Activated gamma-delta T cell treated with Interleukin-2 at 50 U/mL for 16 hours (primary cell): ENCODE measurements at regions not wholly inside any gene's neighbourhood (a gene's known extent, or its start where the extent isn't known, plus 50 kb on each side); places are given as distances from the start of the nearest gene placed in this dataset.
"Not testable (repeated sequence)": the region's sequence is repeated elsewhere in the genome, so short reads cannot be mapped to it uniquely, and the experiment has no call there.

Experiments
- DNase-seq: peaks from one replicate; pipeline ENCODE4 v3.0.0-alpha.2; 2020

DNA sequence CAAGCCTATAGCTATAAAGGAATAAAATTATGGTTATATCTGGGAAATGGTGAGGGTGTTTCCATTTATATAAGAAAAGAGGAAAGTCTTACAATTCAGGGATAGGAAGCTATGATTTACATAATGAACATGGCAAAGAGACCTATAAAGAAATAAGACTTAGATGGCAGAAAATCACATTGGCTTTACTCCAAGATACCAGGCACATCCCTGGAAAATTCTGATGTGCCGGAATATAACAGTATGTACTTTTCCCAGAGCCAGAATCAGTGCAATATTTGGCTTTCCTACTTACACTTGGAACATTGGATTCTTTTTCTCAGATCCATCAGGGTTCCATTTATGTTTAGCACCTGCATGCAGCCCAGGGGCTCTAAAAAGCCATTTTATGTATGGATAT lies 357.8 kb downstream of the CETN3 start:
- DNase-seq = no peak

DNA sequence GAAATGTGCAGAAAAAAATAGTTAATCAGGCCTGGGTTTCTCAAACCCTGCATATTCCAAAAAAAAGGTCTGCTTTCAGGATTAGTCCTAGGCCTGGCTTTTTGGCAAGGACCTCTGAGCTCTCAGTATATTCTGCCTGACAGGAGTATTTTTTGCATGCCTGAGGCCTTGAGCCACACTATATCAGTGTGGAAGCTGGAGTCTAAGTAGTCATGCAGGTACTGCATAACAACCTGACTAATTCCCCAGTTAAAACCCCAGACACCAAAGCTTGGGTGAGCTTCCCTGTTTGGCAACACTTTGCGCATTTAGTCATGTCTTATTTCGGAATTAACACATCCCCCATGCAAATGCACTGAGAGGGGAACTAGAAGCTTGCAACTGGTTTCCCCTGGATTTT lies 359.5 kb downstream of the CETN3 start:
- DNase-seq = no peak

DNA sequence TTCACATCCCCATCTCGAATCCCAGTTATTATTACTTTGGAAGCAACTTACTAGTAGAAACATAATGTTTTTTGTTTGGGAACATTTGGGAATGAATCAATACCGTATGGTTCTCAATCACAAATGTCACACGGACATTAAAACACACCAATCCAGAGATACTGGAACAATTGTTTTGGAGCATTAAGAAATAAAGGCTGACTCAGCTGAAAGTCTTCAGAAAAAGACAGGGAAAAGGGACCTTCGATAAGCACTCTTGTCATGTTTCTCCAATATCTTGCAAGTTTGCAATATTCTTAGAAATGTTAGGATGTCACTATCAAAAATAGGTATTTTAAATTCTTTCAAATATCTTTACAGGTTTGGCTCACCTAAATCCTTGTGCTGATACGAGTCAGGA lies 362.4 kb downstream of the CETN3 start:
- DNase-seq = no peak

DNA sequence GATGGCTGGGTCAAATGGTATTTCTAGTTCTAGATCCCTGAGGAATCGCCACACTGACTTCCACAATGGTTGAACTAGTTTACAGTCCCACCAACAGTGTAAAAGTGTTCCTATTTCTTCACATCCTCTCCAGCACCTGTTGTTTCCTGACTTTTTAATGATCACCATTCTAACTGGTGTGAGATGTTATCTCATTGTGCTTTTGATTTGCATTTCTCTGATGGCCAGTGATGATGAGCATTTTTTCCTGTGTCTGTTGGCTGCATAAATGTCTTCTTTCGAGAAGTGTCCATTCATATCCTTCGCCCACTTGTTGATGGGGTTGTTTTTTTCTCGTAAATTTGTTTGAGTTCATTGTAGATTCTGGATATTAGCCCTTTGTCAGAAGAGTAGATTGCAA lies 369.5 kb downstream of the CETN3 start:
- DNase-seq = not testable (repeated sequence)

DNA sequence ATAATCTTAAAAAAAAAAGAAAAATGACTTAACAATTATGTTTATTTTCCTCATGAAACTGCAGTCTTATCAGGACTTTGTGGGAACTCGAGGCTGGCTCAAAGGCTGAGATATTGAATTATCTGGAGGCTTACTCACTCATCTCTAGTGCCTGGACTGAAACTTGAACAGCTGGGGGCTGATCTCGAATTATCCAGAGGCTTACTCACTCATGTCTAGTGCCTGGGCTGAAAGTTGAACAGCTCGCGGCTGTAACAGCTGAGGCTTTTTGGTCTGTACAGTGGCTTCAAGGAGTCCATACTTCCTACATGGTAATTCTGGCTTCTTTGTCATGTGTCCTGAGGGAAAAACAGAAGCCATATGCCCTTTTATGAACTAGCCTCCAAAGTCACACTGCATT lies 371.9 kb downstream of the CETN3 start:
- no peak for DNase-seq

DNA sequence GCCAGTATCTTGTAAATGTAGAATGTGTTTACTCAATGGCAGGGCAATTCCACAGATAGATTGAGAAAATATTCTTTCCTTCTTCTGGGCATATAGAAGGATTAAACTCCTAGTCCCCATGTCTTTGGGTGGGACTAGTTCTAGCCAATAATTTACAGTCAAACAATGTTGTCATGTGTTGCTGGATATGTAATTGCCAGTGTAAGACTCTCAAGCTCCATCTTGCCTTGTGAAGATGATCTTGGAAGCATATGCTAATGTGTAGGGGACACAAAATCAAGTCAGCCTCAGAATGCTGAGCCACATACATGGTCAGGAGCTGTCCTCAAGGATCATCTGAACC lies 386.9 kb downstream of the CETN3 start:
- no peak for DNase-seq

DNA sequence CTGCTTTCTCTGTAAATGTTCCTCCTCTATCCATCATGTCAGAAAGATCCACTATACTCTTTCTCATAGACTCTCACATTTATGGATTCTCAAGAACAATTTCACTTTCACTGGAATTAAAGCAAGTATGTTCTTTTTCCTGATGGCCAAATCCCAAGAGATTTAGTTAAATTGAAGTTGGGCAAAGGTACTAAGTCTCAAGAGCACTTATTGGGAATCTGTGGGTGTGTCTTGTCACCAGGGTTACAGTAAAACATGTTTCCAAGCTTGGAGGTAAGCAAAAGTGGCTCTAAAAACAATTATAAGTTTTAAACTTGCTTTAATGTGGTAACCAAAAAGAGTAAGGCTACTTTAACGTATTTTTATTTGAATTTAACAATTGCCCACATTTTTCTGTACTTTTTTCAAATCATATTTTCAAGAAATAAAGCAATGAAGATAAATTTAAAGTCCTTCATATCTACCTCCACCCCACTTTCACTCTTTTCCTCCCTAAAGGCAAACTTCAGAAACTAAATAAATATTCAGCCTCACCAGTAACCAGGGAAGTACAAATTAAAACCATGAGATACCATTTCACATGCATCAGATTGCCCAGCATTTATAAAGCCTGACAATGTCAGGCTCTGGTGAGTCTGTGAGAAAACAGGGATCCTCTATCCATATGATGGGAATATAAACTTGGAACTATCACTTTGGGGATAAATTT lies 387.4 kb downstream of the CETN3 start:
- no peak for DNase-seq

DNA sequence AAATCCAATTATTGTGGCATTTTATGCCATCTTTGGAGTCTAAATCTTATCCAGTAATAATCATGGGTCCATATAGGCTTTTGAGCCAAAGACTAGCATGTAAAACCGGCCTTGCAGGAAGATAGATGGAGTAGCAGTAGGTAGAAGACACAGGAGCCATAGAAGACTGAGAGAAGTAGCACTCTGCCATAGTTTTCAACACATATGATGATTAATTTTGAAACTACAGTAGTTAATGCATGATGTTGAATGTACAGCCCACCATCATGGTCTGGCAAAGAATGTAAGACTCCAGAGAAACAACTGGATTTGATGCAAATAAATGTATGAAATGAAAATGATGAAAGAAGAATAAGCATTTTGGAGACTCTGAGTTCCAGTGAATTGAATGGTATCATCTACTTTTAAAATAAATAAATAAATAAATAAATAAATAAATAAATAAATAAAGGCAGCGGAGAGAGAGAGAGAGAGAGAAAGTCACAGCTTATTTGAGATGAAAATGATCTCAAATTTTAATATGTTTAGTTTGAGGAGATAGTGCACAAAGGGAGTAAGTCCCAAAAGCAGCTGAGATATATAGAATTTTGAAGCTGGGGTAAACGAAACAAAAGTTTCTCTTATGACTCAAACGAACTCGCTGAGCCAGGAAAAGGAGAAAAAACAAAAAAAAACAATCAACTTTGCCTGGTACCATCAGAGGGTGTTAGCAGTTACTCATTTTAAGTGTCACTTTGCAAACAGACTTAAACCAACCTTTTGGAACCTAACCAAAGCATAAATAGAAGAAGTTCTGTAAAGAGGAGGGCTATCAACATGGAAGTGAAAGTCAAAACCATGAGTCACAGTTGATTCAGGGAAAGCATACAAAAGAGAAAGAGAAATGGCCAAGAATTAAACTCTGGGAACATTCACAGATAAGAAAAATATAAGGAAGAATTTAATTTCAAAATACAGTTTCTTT lies 388.7 kb downstream of the CETN3 start:
- DNase-seq = no peak

DNA sequence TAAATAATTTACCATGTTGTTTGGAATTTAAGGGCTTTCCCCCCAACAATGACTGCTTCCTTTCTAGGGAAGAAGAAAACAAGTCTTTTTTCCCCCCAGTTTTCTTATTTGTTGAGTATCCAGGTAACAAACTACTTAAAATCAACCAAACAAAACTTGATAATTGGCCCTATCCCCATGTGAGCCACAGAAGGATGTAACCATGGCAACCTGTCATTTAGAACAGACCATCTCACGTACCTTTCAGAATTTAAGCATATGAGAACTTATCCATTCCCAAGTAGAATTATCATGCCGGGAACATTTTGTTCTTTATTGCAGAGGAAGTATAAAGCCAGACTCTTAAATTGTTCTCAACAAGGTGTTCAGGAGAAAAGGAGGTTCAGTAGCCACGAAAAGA lies 392.3 kb downstream of the CETN3 start:
- DNase-seq = no peak

DNA sequence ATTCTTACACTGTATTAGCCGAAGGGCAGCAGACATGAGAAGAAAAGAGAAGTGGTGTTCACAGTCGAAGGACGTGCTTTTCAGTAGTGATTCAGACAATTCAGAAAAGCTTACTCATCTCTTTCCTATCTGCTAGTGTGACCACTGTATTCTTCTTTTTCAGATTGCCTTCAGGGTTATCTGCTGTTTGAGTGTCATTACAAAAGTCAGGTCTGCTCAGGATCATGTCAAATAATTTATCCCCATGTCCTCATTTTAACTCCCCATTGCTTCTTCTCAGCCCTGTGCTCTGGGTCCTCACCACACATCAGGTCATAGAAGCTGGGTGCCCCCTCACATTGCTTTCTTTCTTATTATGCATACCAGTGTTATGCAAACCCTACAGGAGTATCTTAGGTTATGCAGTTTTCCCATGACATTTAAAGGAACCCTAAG lies 394.0 kb downstream of the CETN3 start:
- DNase-seq = no peak

DNA sequence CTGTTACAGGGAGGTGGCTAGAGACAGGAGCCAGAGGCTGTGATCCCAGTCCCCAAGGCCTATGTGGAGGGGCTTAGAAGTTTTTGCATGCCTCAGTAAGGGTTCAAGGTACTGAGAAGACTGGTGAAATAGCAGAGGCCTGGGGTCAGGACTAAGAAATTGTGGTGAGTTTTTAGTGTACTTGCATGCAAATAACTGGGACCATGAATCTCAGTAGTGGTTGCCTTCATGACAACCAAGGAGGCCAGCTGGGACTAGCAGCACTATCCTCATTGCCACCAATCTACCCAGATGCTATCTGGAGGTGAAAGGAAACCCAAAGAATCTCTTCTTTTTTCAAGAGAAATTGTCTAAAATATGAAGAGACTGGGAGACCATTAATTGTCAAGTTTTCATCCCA lies 395.1 kb downstream of the CETN3 start:
- DNase-seq = no peak

DNA sequence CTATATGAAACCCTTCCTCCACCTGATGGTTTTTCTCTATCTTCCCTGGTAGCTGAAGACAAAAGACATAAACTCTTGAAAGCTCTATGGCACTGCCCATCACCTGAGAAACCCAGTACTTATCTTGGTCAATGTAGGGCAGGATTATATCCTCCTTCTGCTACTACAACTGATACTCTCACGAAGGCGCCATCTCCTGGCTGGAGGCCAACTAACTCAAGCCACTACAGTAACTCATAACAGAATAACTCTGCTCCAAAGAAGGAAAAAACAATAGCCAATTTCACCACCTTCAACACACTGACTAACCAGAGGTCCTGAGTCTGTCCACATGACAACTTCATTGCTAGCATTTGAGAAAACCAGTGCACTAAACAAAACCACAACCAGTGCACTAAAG lies 409.2 kb downstream of the CETN3 start:
- DNase-seq = no peak

DNA sequence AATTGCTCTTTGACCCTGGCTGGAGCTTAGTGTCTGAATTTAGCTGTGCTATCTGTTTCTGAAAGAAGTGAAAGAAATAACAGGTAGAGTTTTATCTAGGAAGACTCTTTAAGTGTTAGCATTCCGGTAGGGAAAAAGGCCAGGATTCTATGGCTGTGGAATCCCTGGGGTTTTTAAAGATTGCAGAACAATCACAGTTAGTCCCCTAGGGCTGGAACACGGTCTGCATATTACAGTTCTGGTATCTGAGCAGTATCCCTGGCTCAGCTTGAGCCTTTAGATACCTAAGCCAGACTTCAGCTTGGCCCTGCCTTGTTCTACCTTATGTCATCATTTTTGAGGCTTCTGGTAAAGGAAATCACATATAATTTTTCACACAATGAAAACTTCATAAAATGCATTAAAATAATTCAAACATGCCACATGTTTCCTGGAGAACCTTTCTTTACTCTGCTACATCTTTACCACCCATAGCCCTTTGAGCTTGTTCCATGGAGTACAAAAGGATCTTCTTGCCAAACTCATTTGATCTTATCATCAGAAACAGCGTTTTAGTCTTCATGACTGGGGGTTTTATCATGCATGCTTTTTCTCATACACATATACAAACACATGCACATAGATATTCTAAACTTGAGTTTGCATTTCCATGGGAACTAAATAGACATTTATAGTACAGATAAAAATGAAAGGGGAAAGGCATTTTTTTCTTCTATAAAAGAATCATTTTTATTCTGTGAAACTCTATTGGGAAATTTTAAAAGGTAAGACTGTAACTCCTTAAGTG lies 410.8 kb downstream of the CETN3 start:
- DNase-seq = no peak

DNA sequence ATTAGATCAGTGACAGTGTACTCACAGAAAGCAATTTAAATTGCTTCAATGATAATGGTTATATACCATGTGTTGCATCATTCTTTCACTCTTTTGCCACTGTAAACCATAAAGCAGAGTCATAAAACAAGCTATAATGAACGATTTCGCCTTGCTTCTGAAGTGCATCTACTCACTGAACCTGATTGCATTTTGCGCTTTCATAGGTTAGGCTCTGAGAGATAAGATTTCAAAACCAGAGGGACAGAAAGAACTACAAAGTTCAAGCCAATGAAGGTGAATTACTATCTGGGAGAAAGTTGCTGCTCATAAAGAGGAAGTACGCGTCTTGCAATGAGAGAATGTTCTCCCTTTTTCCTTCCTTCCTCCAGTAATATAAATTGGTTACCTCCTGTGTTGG lies 412.7 kb downstream of the CETN3 start:
- no peak for DNase-seq

DNA sequence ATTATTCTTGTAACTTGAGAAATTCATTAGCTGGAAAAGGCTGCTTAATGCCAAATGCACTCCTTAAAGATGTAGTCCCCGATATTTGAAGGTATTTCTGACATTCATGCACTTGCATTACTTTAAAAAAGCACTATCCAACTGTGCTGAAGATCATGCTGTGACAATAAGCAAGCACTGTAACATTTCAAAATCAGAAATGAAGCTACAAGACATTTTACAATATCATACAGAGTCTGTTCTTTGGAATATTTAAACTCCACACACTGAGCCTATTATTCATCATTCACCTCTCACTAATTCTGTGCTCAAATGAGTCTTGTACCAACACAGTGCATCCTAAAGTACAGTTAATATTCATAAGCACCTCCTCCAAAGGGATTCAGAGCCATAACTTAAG lies 413.2 kb downstream of the CETN3 start:
- no peak for DNase-seq

DNA sequence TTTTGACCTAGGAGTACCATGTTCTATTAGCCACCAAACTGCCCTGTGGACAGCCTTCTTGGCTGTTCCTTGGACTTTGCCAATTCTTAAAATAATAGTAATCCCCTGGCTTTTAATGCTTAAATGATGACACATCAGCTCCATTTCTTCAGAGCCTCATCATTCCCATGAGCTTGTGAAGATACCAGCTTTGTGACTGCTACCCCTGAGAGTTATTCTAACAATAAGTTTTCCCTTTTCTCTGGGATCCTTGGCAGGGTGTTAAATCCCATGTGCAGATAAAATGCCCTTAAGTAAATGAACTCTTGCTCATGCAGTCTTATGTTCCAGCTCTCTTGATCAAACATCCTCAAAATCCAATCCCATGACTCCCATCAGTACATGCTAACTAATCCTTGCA lies 415.3 kb downstream of the CETN3 start:
- no peak for DNase-seq

DNA sequence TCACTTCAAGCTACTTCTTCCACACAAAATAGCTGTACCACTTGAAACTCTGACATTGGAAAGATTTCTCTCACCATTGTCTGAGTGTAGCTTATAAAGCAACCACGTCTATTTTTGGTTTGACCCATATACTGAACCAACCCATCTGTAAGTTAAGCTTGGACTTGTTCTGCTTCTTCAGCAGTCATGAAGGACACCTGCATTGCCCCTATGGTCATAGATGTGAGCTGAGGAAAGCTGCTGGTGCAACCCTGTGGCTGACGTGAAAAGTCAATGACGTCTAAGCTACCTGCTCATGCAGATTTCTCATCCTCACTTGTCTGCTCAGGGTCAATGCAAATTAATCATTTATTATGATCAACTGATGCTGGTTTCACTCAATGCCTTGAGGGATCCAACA lies 417.4 kb downstream of the CETN3 start:
- DNase-seq = no peak

DNA sequence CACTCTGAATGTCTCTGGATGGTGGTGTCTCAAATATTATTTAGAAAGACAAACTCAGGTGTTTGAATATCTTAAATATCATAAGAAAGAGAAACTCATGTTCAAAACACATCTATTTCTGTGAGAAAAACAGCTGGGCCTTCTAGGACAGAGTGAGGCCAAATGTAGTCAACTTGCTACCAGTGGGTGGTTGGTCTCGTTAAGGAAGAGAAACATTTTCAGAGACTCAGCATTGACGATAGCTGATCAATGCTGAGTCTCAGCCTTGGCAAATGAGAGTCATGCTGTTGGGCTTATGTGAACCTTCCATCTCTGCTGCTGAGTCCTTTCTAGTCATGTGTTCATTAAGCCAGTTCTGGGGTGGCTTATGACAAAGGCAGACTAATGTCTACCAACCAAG lies 418.0 kb downstream of the CETN3 start:
- no peak for DNase-seq

DNA sequence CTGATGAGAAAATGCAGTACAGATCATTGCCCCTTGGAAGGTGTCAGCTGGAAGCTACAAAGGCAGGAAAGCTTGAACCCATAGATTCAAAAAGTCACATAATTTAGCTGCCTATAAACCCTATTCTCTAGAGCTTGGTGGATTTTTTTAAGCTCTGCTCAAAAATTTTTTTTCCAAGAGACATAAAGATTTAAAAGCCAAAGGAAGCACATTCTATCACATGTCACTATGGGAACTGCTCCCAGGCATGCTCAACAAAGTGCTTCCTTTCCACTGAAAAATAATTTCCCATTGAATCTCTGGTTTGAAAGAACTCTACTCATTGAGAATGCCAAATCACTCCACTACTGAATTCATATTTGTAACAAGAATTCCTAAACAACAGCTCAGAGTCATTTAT lies 419.8 kb downstream of the CETN3 start:
- no peak for DNase-seq

DNA sequence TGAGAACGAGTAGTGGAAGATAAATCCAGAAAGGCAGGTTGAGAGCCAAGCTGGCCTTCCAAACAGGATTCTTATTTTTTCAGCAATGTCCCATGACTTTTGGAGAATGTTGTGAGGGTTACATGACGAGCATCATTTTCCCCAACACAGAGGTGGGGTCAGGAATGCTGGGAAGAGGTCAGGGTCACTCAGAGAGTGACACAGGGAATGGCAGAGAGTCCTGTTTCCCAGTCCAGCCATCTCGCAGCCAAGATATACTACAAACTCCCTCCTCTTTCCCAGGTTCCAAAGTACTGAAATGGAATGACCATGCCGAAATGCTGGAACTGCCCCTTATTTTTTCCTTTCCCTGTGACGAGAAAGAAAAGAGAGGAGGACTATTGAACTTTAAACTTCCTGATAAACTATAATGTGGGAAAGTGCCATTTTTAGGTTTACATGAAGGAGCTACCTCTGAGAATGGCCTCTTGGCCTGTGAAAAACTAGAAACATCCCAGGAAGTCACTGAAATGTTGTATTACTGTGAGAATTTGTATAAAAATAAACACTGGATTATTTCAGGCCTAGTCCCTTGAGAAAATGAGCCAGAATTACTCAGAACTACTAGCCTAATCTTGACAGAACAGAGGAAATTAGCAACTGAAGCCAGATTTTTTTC lies 420.4 kb downstream of the CETN3 start:
- no peak for DNase-seq

DNA sequence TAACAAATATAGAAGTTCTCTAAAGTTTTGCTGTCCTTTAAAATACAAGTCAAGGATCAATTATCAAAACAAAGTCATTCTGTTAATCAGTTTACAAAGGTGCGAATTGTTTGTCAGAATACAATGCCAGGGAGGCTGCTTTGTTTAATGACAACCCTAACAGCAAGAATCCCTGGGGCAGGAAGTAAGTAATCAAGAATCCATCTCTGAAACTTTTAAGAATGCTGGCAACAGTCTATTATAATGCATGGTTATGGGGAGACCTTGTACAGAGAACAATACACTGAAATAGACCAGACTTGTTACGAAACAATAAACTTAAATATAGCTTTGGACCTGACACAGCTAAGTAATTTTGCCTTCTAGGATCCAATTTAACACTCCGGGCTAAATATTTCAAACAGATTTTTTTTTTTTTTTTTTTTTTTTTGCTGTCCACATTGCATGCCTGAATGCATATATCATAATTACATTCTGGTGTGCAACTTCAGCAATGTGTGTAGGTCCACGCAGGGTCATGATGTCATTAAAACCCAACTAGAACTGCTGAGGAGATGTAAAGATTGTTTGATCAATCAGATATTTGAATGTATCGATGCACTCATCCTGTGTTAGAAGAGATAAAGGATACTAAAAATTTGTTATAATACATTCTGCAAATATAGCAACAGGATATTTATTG lies 421.3 kb downstream of the CETN3 start:
- DNase-seq = no peak

DNA sequence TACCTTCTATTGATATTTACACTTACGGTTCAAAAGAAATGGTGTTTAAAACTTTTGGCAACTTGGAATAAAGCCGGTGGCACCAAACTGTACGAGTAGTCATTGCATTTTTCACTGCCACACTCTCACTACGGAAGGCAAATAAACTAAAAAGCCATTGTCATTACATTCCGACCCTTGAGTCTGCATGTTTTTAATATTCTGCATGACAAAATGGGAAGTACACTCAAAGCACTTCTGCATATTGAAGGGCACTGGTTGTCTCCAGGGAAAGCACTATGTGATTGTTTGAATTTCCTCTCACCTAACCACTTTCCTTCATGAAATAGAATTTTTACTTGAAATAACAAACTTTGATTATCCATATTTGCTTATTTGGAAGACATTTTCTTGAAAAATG lies 426.3 kb downstream of the CETN3 start:
- no peak for DNase-seq
